Mesendoderm (in vitro differentiated cells): ENCODE measurements at regions not wholly inside any gene's neighbourhood (a gene's known extent, or its start where the extent isn't known, plus 50 kb on each side); places are given as distances from the start of the nearest gene placed in this dataset.
"Not testable (repeated sequence)": the region's sequence is repeated elsewhere in the genome, so short reads cannot be mapped to it uniquely, and the experiment has no call there.

ENCODE experiments used
- DNase-seq: peaks from one replicate; pipeline ENCODE4 v3.0.0; 2013
- H2AK5ac ChIP-seq: 2 replicates; pipeline ENCODE4 v1.6.1; 2013; ENCODE audit warnings: low read length, inconsistent platforms
- H2BK120ac ChIP-seq: 2 replicates; pipeline ENCODE4 v1.6.1; 2013; ENCODE audit warnings: low read depth, mild to moderate bottlenecking, low read length, moderate library complexity, mixed read lengths
- H2BK15ac ChIP-seq: replicated peaks from 2 replicates; pipeline ENCODE4 v1.6.1; 2013; ENCODE audit warnings: low read depth, mild to moderate bottlenecking, moderate library complexity
- H2BK5ac ChIP-seq: 2 replicates; pipeline ENCODE4 v1.6.1; 2013; ENCODE audit warnings: low read length, inconsistent platforms
- H3K18ac ChIP-seq: 2 replicates; pipeline ENCODE4 v1.6.1; 2013; ENCODE audit warnings: mild to moderate bottlenecking, low read length, mixed read lengths
- H3K23ac ChIP-seq: one replicate; pipeline ENCODE4 v1.6.1; 2013; ENCODE audit warnings: low read length
- H3K27ac ChIP-seq: 2 replicates; pipeline ENCODE4 v1.5.1; 2013; ENCODE audit warnings: low read depth, mild to moderate bottlenecking, inconsistent platforms, low read length, moderate library complexity
- H3K27me3 ChIP-seq: 2 replicates; pipeline ENCODE4 v1.6.1; 2013; ENCODE audit warnings: low read length, control low read depth, mild to moderate bottlenecking, inconsistent platforms; ENCODE audit not compliant: insufficient read depth, poor library complexity
- H3K36me3 ChIP-seq: 2 replicates; pipeline ENCODE4 v1.6.1; 2013; ENCODE audit warnings: low read length, inconsistent platforms; ENCODE audit not compliant: control insufficient read depth, insufficient read depth
- H3K4ac ChIP-seq: one replicate; pipeline ENCODE4 v1.6.1; 2013; ENCODE audit warnings: low read depth, mild to moderate bottlenecking, low read length, moderate library complexity
- H3K4me1 ChIP-seq: 2 replicates; pipeline ENCODE4 v1.6.1; 2013; ENCODE audit warnings: low read depth, low read length, inconsistent platforms; ENCODE audit not compliant: control insufficient read depth
- H3K4me2 ChIP-seq: 2 replicates; pipeline ENCODE4 v1.6.1; 2013; ENCODE audit warnings: low read length
- H3K4me3 ChIP-seq: 2 replicates; pipeline ENCODE4 v1.5.1; 2013; ENCODE audit warnings: mild to moderate bottlenecking, low read length
- H3K56ac ChIP-seq: one replicate; pipeline ENCODE4 v1.6.1; 2013; ENCODE audit warnings: low read length
- H3K79me1 ChIP-seq: 2 replicates; pipeline ENCODE4 v1.6.1; 2013; ENCODE audit warnings: low read length, inconsistent platforms
- H3K79me2 ChIP-seq: 2 replicates; pipeline ENCODE4 v1.6.1; 2013; ENCODE audit warnings: mild to moderate bottlenecking, low read length; ENCODE audit not compliant: control insufficient read depth, insufficient read depth
- H3K9ac ChIP-seq: 2 replicates; pipeline ENCODE4 v1.6.1; 2013; ENCODE audit warnings: low read length, inconsistent platforms
- H4K5ac ChIP-seq: one replicate; pipeline ENCODE4 v1.6.1; 2013; ENCODE audit warnings: low read length
- H4K8ac ChIP-seq: one replicate; pipeline ENCODE4 v1.6.1; 2013; ENCODE audit warnings: low read depth, mild to moderate bottlenecking, control low read depth, low read length, moderate library complexity
- WGBS: extraction: QIAGEN DNeasy Blood & Tissue Kit; methylation state at CpG from one replicate; pipeline ENCODE4 v1.1.7; 2013; ENCODE audit warnings: low lambda C conversion rate, missing lambda C conversion rate; ENCODE audit not compliant: insufficient coverage; ENCODE audit errors: extremely low coverage; 5-methylcytosine and 5-hydroxymethylcytosine counted together

DNA sequence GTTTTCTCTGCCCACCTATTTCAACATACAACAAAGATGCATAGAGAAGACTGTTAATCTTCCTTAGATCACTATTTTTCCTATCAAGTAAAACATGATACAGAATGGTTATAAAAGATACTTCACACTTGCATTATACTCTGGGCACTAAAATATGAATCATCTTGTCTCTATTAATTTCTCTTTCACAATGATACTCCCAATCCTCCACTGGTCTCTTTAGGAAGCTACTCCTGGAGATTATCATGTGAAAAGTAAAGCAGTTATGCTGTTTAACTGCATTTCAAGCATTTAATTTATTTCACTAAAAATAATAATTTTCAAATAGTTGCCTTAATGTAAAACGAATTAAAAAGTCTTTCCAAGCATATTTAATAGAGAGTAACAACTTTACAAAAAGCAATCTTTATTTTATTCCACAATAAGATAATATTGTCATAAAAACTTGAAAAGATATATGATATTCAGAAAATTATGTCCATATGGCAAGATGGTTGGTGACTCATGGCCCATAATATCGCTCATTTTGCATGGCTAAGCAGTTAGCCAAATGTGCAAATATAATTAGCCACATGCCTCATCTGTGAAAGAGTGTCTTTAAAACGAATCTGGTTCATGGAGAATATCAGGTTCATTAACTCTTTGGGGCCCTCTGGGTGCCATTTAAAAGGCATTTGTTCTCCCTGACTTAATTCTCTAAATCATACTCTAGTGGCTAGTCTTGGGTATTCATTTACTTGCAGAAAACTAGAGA is 1569.0 kb upstream of the B3GALT2 start:
- no peaks in the 10 kb centered on the region for H3K36me3 ChIP-seq
- no peaks in the 10 kb centered on the region for H3K79me2 ChIP-seq

DNA sequence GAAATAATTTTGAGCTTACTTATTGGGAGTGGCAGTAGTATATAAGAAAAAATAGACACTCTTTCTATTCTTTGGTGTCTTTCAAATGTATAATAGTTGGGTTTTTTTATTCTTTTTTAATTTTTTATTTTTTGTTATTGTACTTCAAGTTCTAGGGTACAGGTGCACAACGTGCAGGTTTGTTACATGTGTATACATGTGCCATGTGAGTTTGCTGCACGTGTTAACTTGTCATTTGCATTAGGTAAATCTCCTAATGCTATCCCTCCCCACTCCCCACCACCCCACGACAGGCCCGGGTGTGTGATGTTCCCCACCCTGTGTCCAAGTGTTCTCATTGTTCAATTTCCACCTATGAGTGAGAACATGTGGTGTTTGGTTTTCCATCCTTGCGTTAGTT is 1552.4 kb upstream of the B3GALT2 start:
- H2BK15ac ChIP-seq, H3K4me2 ChIP-seq, H3K56ac ChIP-seq, H4K8ac ChIP-seq, H3K27me3 ChIP-seq, H3K4me1 ChIP-seq, H2BK5ac ChIP-seq, H3K79me1 ChIP-seq, H3K4ac ChIP-seq, H3K4me3 ChIP-seq, H2BK120ac ChIP-seq, H3K9ac ChIP-seq, DNase-seq, H3K18ac ChIP-seq, H3K36me3 ChIP-seq, H2AK5ac ChIP-seq, H4K5ac ChIP-seq, H3K23ac ChIP-seq, H3K27ac ChIP-seq, H3K79me2 ChIP-seq: not testable (repeated sequence)
- no CpG with 5 or more reads among the region's 5 CpGs for WGBS

More for the DNA sequence above, 1569.0 kb upstream of the B3GALT2 start:
- no peak overlapping the region for H2BK5ac ChIP-seq
- no peak for DNase-seq
- no peak overlapping the region for H2BK120ac ChIP-seq
- H3K4ac ChIP-seq, result no peak overlapping the region
- no peak overlapping the region for H3K4me2 ChIP-seq
- no peak overlapping the region for H2BK15ac ChIP-seq
- H4K8ac ChIP-seq, result no peak overlapping the region
- H3K27me3 ChIP-seq, result no peaks in the 10 kb centered on the region
- no peak overlapping the region for H3K4me3 ChIP-seq
- no peak overlapping the region for H2AK5ac ChIP-seq
- no peak overlapping the region for H3K27ac ChIP-seq
- H3K79me1 ChIP-seq, result no peaks in the 10 kb centered on the region
- 100% methylated on average over 1 of the region's 3 CpGs for WGBS
- H3K9ac ChIP-seq, result no peak overlapping the region
- H3K56ac ChIP-seq, result no peak overlapping the region
- no peak overlapping the region for H3K23ac ChIP-seq
- H3K18ac ChIP-seq, result no peak overlapping the region
- no peak overlapping the region for H4K5ac ChIP-seq
- H3K4me1 ChIP-seq, result no peaks in the 10 kb centered on the region

DNA sequence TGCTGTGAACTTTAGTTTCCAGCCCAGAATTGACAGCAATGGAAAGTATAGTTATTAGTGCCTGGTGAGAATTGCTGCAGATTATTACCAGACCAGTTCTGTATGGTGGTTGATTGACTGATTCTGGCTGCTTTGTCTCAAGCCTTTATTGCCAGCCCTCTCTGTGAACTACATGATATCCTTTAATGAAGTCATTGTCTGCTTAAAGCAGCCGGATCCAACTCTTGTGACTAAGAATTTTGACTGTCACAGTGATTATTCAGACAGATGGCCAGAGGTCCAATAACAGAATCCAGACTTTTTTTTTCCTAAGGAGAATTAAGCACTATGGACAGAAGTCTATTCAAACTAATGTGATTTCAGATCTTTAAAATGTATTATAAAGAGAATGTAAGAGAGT is 1548.6 kb upstream of the B3GALT2 start:
- Histone ChIP-seq H2BK15ac (no peak overlapping the region), H3K4me2 (no peak overlapping the region), H3K36me3 (no peaks in the 10 kb centered on the region), H3K4me1 (no peaks in the 10 kb centered on the region), H4K5ac (no peak overlapping the region), H3K56ac (no peak overlapping the region), H3K4ac (no peak overlapping the region), H3K18ac (no peak overlapping the region), H3K4me3 (no peak overlapping the region), H2AK5ac (no peak overlapping the region), H3K79me2 (no peaks in the 10 kb centered on the region), H4K8ac (no peak overlapping the region), H3K27ac (no peak overlapping the region), H3K27me3 (no peaks in the 10 kb centered on the region), H3K79me1 (no peaks in the 10 kb centered on the region), H2BK120ac (no peak overlapping the region), H2BK5ac (no peak overlapping the region), H3K9ac (no peak overlapping the region), H3K23ac (no peak overlapping the region)
- no CpG with 5 or more reads among the region's 1 CpG for WGBS
- no peak for DNase-seq

DNA sequence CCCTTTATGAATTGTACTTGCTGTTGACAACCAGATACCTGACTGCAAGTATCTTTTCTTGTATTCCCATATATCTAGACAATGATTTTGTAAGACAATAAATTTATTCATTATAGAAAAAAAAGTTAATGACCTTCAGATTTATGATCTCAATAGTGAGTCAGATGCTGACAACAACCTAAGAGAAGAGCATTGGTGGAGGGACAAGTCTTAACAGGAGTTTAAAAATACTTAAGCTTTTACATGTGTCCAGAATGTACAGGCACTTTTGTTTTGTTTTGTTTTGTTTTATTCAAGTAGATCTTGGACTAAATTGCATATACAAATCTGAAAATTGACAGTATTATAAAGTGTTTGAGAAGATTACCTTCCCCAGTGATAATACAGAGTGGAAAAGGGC is 1544.6 kb upstream of the B3GALT2 start:
- Histone ChIP-seq H3K27ac (no peak overlapping the region), H3K23ac (no peak overlapping the region), H3K4me3 (no peak overlapping the region), H2AK5ac (no peak overlapping the region), H3K79me1 (no peaks in the 10 kb centered on the region), H4K8ac (no peak overlapping the region), H3K56ac (no peak overlapping the region), H2BK120ac (no peak overlapping the region), H3K79me2 (no peaks in the 10 kb centered on the region), H2BK5ac (no peak overlapping the region), H3K4me1 (no peaks in the 10 kb centered on the region), H4K5ac (no peak overlapping the region), H3K27me3 (no peaks in the 10 kb centered on the region), H2BK15ac (no peak overlapping the region), H3K36me3 (no peaks in the 10 kb centered on the region), H3K4me2 (no peak overlapping the region), H3K9ac (no peak overlapping the region), H3K4ac (no peak overlapping the region), H3K18ac (no peak overlapping the region)
- no peak for DNase-seq

DNA sequence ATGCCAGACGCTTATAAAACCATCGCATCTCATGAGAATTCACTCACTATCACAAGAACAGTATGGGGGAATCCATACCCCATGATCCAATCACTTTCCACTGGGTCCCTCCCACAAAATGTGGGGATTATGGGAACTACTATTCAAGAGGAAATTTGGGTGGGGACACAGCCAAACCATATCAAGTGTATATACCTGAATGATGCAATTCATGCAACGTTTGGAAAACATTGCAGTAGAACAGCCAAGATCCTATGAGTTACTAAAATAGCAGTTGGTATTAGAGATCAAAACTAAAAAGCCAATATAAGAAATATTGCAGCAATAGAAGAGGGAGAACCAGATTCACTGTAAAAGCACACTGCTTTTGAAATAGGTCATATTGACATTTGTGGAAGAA is 1543.9 kb upstream of the B3GALT2 start:
- Histone ChIP-seq H3K4ac (no peak overlapping the region), H3K23ac (no peak overlapping the region), H3K27me3 (no peaks in the 10 kb centered on the region), H4K8ac (no peak overlapping the region), H3K4me1 (no peaks in the 10 kb centered on the region), H3K9ac (no peak overlapping the region), H2BK120ac (no peak overlapping the region), H2BK15ac (no peak overlapping the region), H3K36me3 (no peaks in the 10 kb centered on the region), H3K27ac (no peak overlapping the region), H3K4me3 (no peak overlapping the region), H3K4me2 (no peak overlapping the region), H3K18ac (no peak overlapping the region), H2BK5ac (no peak overlapping the region), H3K79me1 (no peaks in the 10 kb centered on the region), H3K56ac (no peak overlapping the region), H2AK5ac (no peak overlapping the region), H4K5ac (no peak overlapping the region), H3K79me2 (no peaks in the 10 kb centered on the region)
- no CpG with 5 or more reads among the region's 3 CpGs for WGBS
- DNase-seq, result no peak

DNA sequence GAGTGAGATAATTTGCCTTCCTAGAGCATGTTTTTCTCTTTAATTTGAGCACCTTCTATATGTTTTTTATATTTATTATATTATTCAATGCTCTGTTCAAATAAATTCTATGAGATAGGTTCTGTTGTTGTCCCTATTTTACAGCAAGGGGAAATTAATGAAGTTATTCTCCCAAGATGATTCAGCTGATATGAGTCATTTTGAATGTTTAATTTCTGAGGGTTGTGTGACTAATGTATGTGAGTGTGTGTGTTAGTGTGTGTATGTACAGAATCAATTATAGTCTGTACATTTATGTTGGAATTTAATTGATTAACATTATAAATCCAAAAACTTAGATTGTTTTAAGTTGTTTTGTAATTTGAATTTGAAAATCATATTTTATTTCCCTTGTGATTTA is 1536.7 kb upstream of the B3GALT2 start:
- H3K4ac ChIP-seq, result no peak overlapping the region
- no peaks in the 10 kb centered on the region for H3K79me2 ChIP-seq
- H4K5ac ChIP-seq, result no peak overlapping the region
- no peak overlapping the region for H3K18ac ChIP-seq
- no peak overlapping the region for H3K9ac ChIP-seq
- no peak overlapping the region for H3K4me3 ChIP-seq
- H4K8ac ChIP-seq, result no peak overlapping the region
- H3K56ac ChIP-seq, result no peak overlapping the region
- H3K4me1 ChIP-seq, result no peaks in the 10 kb centered on the region
- no peak overlapping the region for H2BK15ac ChIP-seq
- H3K27ac ChIP-seq, result no peak overlapping the region
- H2BK5ac ChIP-seq, result no peak overlapping the region
- no peak overlapping the region for H3K4me2 ChIP-seq
- no peaks in the 10 kb centered on the region for H3K27me3 ChIP-seq
- H2BK120ac ChIP-seq, result no peak overlapping the region
- DNase-seq, result no peak
- no peak overlapping the region for H2AK5ac ChIP-seq
- H3K23ac ChIP-seq, result no peak overlapping the region
- H3K79me1 ChIP-seq, result no peaks in the 10 kb centered on the region
- H3K36me3 ChIP-seq, result no peaks in the 10 kb centered on the region
